Upper lobe of left lung (tissue), 6 donors: ENCODE measurements at regions not wholly inside any gene's neighbourhood (a gene's known extent, or its start where the extent isn't known, plus 50 kb on each side); places are given as distances from the start of the nearest gene placed in this dataset.

Experiments
- ATAC-seq, 2 donors: fragments of 200-7000 bp; cut with Tn5 transposase; one replicate each; pipeline ENCODE4 v1.9.1; 2022; ENCODE audit warnings: mild to moderate bottlenecking in 2 of 2, moderate library complexity in 2 of 2; ENCODE audit not compliant: low FRiP score in 2 of 2
- DNase-seq, 2 donors: peaks; one replicate each; pipeline ENCODE4 v3.0.0-alpha.2; 2019 to 2020
- H3K27ac ChIP-seq, 4 donors: fragments of 200-600 bp; sonication (generic); one replicate each; pipeline ENCODE4 v1.5.1; 2016 to 2019
- H3K27me3 ChIP-seq, 4 donors: fragments of 200-600 bp; sonication (generic); one replicate each; pipeline ENCODE4 v1.5.1; 2017 to 2019
- H3K36me3 ChIP-seq, 4 donors: fragments of 200-600 bp; sonication (generic); one replicate each; pipeline ENCODE4 v1.5.1; 2016 to 2019
- H3K4me1 ChIP-seq, 4 donors: fragments of 200-600 bp; sonication (generic); one replicate each; pipeline ENCODE4 v1.5.1; 2018 to 2019
- H3K4me3 ChIP-seq, 4 donors: fragments of 200-600 bp; sonication (generic); one replicate each; pipeline ENCODE4 v1.5.1; 2017 to 2019; ENCODE audit warnings: mild to moderate bottlenecking in 2 of 4, moderate library complexity in 1 of 4
- H3K9me3 ChIP-seq, 4 donors: fragments of 200-600 bp; sonication (generic); one replicate each; pipeline ENCODE4 v1.5.1; 2018 to 2019
- EP300 ChIP-seq, 4 donors: sonication (generic); formaldehyde crosslinking; IDR thresholded peaks; one replicate each; pipeline ENCODE4 v1.5.1; 2017; ENCODE audit warnings: antibody characterized with exemption in 4 of 4, control low read depth in 2 of 4
- POLR2A ChIP-seq, 4 donors: fragments of 450-650 bp; IDR thresholded peaks; one replicate each; pipeline ENCODE4 v1.5.1; 2016 to 2017; ENCODE audit warnings: antibody characterized with exemption in 4 of 4, mild to moderate bottlenecking in 2 of 4
- POLR2AphosphoS5 ChIP-seq, 2 donors: sonication (generic); formaldehyde crosslinking; IDR thresholded peaks; one replicate each; pipeline ENCODE4 v1.5.1; 2017; ENCODE audit warnings: antibody characterized with exemption in 2 of 2
- WGBS, 2 donors: methylation state at CpG; one replicate each; pipeline ENCODE4 v1.1.5; 2017 to 2018; 5-methylcytosine and 5-hydroxymethylcytosine counted together
- TF ChIP-seq, protein P1 (sequence below), 6 experiments: fragments of 450-650 bp in 4 of 6; fragments of 200-600 bp in 2 of 6; sonication (generic) in 2 of 6; IDR thresholded peaks; one replicate each; pipeline ENCODE4 v1.5.1; 2016 to 2019; ENCODE audit warnings: antibody characterized with exemption in 6 of 6
- donor health status: DM: no; HTN: no; CAD: no; lungs with moderate emphysema.
- donor health status: DM: no; HTN: yes; CAD: no; lungs with severe emphysema.

DNA sequence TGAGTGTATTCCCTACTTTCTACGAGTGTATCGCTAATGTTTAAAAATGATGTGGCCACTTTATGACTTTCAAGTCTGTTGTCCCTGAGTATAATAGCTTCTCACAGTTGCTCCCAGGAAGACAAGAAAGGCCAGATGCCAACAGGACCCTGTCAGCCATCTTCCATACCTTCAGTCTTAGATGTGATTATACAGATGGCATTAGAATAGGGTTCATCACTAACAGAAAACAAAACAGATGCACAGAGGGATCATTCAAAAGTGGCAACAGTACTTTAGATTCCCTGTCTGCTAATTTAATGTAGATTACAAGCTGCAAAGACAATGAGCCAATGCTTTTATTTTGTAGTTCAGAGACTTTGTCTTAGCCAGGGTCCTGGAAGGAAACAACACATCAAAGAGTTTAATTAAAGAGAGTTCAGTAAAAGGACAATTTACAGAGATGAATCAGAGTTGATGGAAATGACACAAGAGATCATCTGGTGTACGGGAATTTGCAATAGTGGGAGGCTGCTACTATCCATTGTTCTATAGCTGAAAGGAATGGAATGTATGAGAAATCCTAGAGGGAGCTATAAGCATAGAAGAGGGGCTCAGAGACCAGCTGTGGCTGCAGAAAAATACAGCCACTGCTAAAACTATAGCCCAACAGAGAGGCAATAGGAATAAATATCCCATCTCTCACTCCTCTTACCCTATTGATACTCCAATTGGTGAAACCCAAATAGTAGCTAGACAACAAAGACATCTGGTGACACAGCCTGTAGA is 393.7 kb upstream of the SMC2 start:
- Histone ChIP-seq H3K4me3 (no peak overlapping the region), H3K27ac (no peak overlapping the region), H3K9me3 (no peaks in the 10 kb centered on the region), H3K36me3 (no peaks in the 10 kb centered on the region), H3K4me1 (no peaks in the 10 kb centered on the region), H3K27me3 (no peaks in the 10 kb centered on the region)
- ATAC-seq = no peak
- 77 to 83% methylated on average over 3 of the region's 3 CpGs for WGBS, 2 donors
- TF ChIP-seq EP300 (IDR thresholded peaks at IDR 0.05) (no peak), POLR2A (IDR thresholded peaks at IDR 0.05) (no peak), POLR2AphosphoS5 (IDR thresholded peaks at IDR 0.05) (no peak)
- TF ChIP-seq, protein P1, sequence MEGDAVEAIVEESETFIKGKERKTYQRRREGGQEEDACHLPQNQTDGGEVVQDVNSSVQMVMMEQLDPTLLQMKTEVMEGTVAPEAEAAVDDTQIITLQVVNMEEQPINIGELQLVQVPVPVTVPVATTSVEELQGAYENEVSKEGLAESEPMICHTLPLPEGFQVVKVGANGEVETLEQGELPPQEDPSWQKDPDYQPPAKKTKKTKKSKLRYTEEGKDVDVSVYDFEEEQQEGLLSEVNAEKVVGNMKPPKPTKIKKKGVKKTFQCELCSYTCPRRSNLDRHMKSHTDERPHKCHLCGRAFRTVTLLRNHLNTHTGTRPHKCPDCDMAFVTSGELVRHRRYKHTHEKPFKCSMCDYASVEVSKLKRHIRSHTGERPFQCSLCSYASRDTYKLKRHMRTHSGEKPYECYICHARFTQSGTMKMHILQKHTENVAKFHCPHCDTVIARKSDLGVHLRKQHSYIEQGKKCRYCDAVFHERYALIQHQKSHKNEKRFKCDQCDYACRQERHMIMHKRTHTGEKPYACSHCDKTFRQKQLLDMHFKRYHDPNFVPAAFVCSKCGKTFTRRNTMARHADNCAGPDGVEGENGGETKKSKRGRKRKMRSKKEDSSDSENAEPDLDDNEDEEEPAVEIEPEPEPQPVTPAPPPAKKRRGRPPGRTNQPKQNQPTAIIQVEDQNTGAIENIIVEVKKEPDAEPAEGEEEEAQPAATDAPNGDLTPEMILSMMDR (IDR thresholded peaks at IDR 0.05) = no peak
- no peak for DNase-seq

DNA sequence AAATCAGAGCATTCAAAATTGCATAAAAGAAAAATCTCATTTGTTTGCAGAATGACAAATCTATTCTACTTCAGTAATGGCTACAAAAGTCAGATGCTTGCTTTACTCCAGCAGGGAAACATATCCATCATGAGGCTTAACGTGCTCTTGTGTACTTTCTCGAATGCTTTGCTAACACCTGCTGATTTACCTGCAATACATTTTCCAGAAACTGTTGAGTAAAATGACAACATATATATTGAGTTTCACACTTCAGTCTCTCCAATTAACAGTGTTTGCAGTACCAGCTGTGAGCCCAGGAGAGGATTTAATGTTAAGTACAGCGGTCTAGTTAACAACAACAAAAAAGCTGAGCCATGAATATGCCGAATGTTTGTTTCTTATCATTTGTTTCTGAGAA is 391.5 kb upstream of the SMC2 start:
- TF ChIP-seq EP300 (IDR thresholded peaks at IDR 0.05) (no peak), POLR2AphosphoS5 (IDR thresholded peaks at IDR 0.05) (no peak), POLR2A (IDR thresholded peaks at IDR 0.05) (no peak)
- TF ChIP-seq, protein P1 (IDR thresholded peaks at IDR 0.05) = no peak
- 42 to 56% methylated on average over 4 of the region's 4 CpGs for WGBS, 2 donors
- Histone ChIP-seq H3K4me3 (no peak overlapping the region), H3K36me3 (no peaks in the 10 kb centered on the region), H3K4me1 (no peaks in the 10 kb centered on the region), H3K27me3 (no peaks in the 10 kb centered on the region), H3K9me3 (no peaks in the 10 kb centered on the region), H3K27ac (no peak overlapping the region)
- DNase-seq (no peak), ATAC-seq (no peak)

DNA sequence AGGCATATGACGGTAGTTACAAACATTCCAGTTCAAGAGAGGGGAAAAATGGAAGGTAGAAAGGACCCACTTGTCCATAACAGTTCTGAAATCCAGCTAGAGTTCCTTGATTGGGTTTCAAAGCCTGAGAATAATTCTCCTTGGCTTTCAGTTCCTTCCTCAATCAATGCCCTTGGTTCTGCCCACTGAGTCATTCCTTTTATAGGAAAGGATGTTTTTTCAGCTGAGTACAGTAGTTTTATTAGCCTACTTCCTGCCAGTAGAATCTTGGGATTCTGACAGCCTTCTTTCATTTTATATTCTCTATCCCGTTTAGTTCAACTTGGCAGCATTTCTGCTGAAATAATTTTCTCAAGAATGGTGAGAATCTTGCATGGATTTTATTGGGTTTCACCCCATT is 386.9 kb upstream of the SMC2 start:
- H3K36me3 ChIP-seq = no peaks in the 10 kb centered on the region
- WGBS, 2 donors = 67 to 75% methylated on average over 2 of the region's 2 CpGs
- ATAC-seq (no peak), DNase-seq (no peak)
- H3K27me3 ChIP-seq = no peaks in the 10 kb centered on the region
- no peaks in the 10 kb centered on the region for H3K4me1 ChIP-seq
- H3K9me3 ChIP-seq = no peaks in the 10 kb centered on the region
- H3K4me3 ChIP-seq = no peak overlapping the region
- TF ChIP-seq EP300 (IDR thresholded peaks at IDR 0.05) (no peak), POLR2A (IDR thresholded peaks at IDR 0.05) (no peak), POLR2AphosphoS5 (IDR thresholded peaks at IDR 0.05) (no peak)
- TF ChIP-seq, protein P1 (IDR thresholded peaks at IDR 0.05) = no peak
- H3K27ac ChIP-seq = no peak overlapping the region

DNA sequence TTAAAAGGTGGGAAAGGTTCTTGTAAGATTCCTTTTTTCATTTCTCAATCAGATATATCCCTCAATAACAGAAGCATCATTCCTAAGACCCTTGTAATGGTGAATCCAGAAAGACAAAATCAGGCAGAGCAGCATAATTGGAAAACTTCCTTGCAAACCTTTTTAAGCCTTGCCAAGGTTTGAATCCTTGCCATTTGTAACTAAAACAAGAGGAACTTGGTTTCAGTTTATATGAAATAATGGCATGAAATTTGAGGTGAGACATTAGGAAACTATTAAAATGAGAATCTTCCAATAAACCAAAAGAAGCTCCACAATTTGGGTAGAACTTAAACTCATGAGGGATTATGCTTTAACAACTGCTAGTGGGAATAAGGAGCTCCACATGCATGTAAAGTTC is 384.7 kb upstream of the SMC2 start:
- no peaks in the 10 kb centered on the region for H3K27me3 ChIP-seq
- no peaks in the 10 kb centered on the region for H3K4me1 ChIP-seq
- no peak for TF ChIP-seq EP300 (IDR thresholded peaks at IDR 0.05)
- no peak for TF ChIP-seq POLR2A (IDR thresholded peaks at IDR 0.05)
- TF ChIP-seq, protein P1 (IDR thresholded peaks at IDR 0.05) = no peak
- no peak for TF ChIP-seq POLR2AphosphoS5 (IDR thresholded peaks at IDR 0.05)
- H3K9me3 ChIP-seq = no peaks in the 10 kb centered on the region
- no peak overlapping the region for H3K27ac ChIP-seq
- ATAC-seq = no peak
- no peaks in the 10 kb centered on the region for H3K36me3 ChIP-seq
- no peak for DNase-seq
- no peak overlapping the region for H3K4me3 ChIP-seq

DNA sequence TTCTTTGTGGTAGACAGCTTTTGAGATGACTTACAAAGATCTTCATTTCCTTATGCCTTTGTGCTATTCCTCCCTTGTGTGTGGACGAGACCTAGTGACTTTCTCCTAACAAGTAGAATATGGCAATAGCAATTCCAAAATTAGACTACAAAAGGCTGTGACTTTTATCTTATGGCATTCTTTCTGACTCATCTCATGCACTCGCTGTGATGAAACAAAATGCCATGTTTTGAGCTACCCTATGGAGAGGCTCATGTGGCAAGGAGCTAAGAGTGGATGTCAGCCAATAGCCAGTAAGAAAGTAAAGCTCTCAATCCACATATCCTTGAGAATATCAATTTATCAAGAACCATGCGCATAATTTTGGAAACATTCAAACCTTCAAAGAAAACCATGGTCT is 380.5 kb upstream of the SMC2 start:
- WGBS, 2 donors = 85% methylated on average over 3 of the region's 3 CpGs
- no peaks in the 10 kb centered on the region for H3K9me3 ChIP-seq
- H3K4me1 ChIP-seq = no peaks in the 10 kb centered on the region
- no peaks in the 10 kb centered on the region for H3K36me3 ChIP-seq
- H3K27me3 ChIP-seq = no peaks in the 10 kb centered on the region
- TF ChIP-seq POLR2AphosphoS5 (IDR thresholded peaks at IDR 0.05) (no peak), EP300 (IDR thresholded peaks at IDR 0.05) (no peak), POLR2A (IDR thresholded peaks at IDR 0.05) (no peak)
- TF ChIP-seq, protein P1 (IDR thresholded peaks at IDR 0.05) = no peak
- H3K4me3 ChIP-seq = no peak overlapping the region
- no peak for DNase-seq
- no peak for ATAC-seq
- no peak overlapping the region for H3K27ac ChIP-seq
